ENCODE measurements at regions not wholly inside any gene's neighbourhood (a gene's known extent, or its start where the extent isn't known, plus 50 kb on each side); places are given as distances from the start of the nearest gene placed in this dataset.
"Not testable (repeated sequence)": the region's sequence is repeated elsewhere in the genome, so short reads cannot be mapped to it uniquely, and the experiment has no call there.

GRCh38 chr3:124043023-124043422 is 51.1 kb upstream of the ROPN1 start:
- DNase-seq: no peak

GRCh38 chr3:124044956-124045355 is 53.0 kb upstream of the ROPN1 start:
- no peak for DNase-seq

GRCh38 chr3:124048967-124049798 is 57.3 kb upstream of the ROPN1 start:
- DNase-seq: no peak

GRCh38 chr3:124051636-124052035 is 59.7 kb upstream of the ROPN1 start:
- no peak for DNase-seq

- no peak for DNase-seq
Measured at GRCh38 chr3:124053871-124054270, 61.9 kb upstream of the ROPN1 start.

- no peak for DNase-seq
Measured at GRCh38 chr3:124056846-124057245, 64.9 kb upstream of the ROPN1 start.

GRCh38 chr3:124057420-124057819 is 65.5 kb upstream of the ROPN1 start:
- DNase-seq: peak in 1 of 56 donors; percentile 5

GRCh38 chr3:124059580-124059979 is 67.7 kb upstream of the ROPN1 start:
- no peak for DNase-seq

GRCh38 chr3:124063197-124063909 is 71.4 kb upstream of the ROPN1 start:
- DNase-seq: no peak

GRCh38 chr3:124064050-124064449 is 72.1 kb upstream of the ROPN1 start:
- DNase-seq: no peak

GRCh38 chr3:124066543-124066942 is 74.6 kb upstream of the ROPN1 start:
- not testable (repeated sequence) for DNase-seq

GRCh38 chr3:124069706-124070105 is 77.8 kb upstream of the ROPN1 start:
- not testable (repeated sequence) for DNase-seq

GRCh38 chr3:124075090-124075489 is 83.2 kb upstream of the ROPN1 start:
- not testable (repeated sequence) for DNase-seq

GRCh38 chr3:124075753-124076152 is 83.8 kb upstream of the ROPN1 start:
- no peak for DNase-seq

- DNase-seq: no peak
Measured at GRCh38 chr3:124076235-124076634, 84.3 kb upstream of the ROPN1 start.

- peak in 3 of 56 donors; percentile 9 to 56 (median 24) for DNase-seq
Measured at GRCh38 chr3:124078953-124079911, 87.3 kb upstream of the ROPN1 start.

GRCh38 chr3:124079912-124080276 is 88.0 kb upstream of the ROPN1 start:
- DNase-seq: no peak

- DNase-seq: no peak
Measured at GRCh38 chr3:124082343-124082742, 90.4 kb upstream of the ROPN1 start.

- no peak for DNase-seq
Measured at GRCh38 chr3:124084022-124084881, 92.3 kb upstream of the ROPN1 start.

GRCh38 chr3:124088801-124089200 is 96.9 kb upstream of the ROPN1 start:
- DNase-seq: no peak

- DNase-seq: no peak
Measured at GRCh38 chr3:124089214-124089613, 97.3 kb upstream of the ROPN1 start.

All from amygdala (tissue), 56 donors.